SK-N-MC (cell line): ENCODE measurements at regions not wholly inside any gene's neighbourhood (a gene's known extent, or its start where the extent isn't known, plus 50 kb on each side); places are given as distances from the start of the nearest gene placed in this dataset.

ENCODE experiments used
- DNase-seq: peaks from one replicate; pipeline ENCODE4 v3.0.0-alpha.2; 2011; ENCODE audit warnings: low read depth, low spot score
- H3K27ac ChIP-seq: fragments of 200-600 bp; sonication (generic); 2 replicates; pipeline ENCODE4 v1.5.1; 2016; ENCODE audit warnings: mixed run types
- H3K36me3 ChIP-seq: fragments of 200-600 bp; sonication (generic); 2 replicates; pipeline ENCODE4 v1.6.1; 2017; ENCODE audit warnings: antibody characterized with exemption, low read length, mixed read lengths; ENCODE audit not compliant: insufficient read depth
- H3K4me3 ChIP-seq: fragments of 200-600 bp; sonication (generic); 2 replicates; pipeline ENCODE4 v1.5.1; 2016
- H3K9ac ChIP-seq: fragments of 200-600 bp; sonication (generic); 2 replicates; pipeline ENCODE4 v1.8.0; 2017; ENCODE audit warnings: mixed run types, mixed read lengths; ENCODE audit not compliant: insufficient read length
- H3K9me3 ChIP-seq: fragments of 200-600 bp; sonication (generic); 2 replicates; pipeline ENCODE4 v1.6.1; 2017; ENCODE audit warnings: low read depth, mild to moderate bottlenecking, antibody characterized with exemption, low read length, moderate library complexity, mixed read lengths
- EZH2 ChIP-seq: fragments of 200-600 bp; sonication (generic); IDR thresholded peaks from one replicate; pipeline ENCODE4 v1.6.1; 2017; ENCODE audit warnings: antibody characterized with exemption
- FOXP2 ChIP-seq: optimal IDR thresholded peaks from 2 replicates; pipeline ENCODE3; 2011; ENCODE audit warnings: mild to moderate bottlenecking, moderate library complexity; ENCODE audit not compliant: insufficient read depth; ENCODE audit errors: extremely low read length, control extremely low read depth
- POLR2AphosphoS5 ChIP-seq: IDR thresholded peaks from 2 replicates; pipeline ENCODE4 v1.6.1; 2012; ENCODE audit warnings: mild to moderate bottlenecking, low read depth, low read length, borderline replicate concordance

DNA sequence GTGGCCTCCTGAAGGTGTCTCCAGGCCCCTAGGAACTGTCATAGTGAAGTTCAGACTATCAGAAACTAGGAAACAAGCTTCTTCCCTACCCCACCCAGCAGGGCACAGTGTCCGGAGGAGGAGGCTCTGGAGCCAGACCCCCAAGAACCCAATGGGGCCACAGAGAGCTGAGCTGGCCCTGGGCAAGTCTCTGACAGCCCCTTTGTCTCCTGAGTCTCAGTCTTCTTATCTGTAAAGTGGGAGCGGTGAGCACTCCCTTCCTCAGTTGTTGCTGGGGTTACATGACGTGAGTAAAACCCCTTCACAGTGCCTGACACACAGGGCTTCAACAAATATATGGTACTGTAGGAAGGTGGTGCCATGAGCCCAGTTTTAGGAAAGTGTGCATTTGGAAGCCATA lies 675.8 kb downstream of the MATN1 start:
- Histone ChIP-seq H3K9me3 (no peaks in the 10 kb centered on the region), H3K27ac (no peak overlapping the region), H3K36me3 (no peaks in the 10 kb centered on the region), H3K9ac (no peak overlapping the region), H3K4me3 (no peak overlapping the region)
- DNase-seq = no peak
- TF ChIP-seq POLR2AphosphoS5 = no peak
- TF ChIP-seq EZH2 = no peak
- TF ChIP-seq FOXP2 = no peak

DNA sequence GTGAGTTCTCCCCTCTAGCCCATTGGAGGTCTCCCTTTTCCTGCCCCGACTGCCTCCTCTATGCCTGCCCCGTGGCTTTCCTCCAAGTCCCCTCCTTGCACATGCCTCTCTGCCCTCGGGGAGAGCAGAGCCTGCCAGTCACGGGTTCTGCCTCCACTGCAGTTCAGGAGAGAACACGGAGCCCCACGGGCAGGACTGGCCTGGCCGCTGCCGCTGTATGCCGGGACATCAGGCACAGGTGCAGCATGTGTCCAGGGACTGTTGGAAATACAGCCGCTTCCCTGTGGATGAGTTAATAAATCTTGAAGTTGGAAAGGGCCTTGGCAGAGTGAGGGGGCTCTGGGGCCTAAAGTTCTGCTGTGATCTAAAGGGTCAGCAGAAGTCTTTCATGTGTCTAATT lies 676.6 kb downstream of the MATN1 start:
- Histone ChIP-seq H3K9me3 (no peaks in the 10 kb centered on the region), H3K36me3 (no peaks in the 10 kb centered on the region), H3K4me3 (no peak overlapping the region), H3K27ac (no peak overlapping the region), H3K9ac (no peak overlapping the region)
- TF ChIP-seq POLR2AphosphoS5 (no peak), FOXP2 (no peak), EZH2 (no peak)
- DNase-seq = no peak

DNA sequence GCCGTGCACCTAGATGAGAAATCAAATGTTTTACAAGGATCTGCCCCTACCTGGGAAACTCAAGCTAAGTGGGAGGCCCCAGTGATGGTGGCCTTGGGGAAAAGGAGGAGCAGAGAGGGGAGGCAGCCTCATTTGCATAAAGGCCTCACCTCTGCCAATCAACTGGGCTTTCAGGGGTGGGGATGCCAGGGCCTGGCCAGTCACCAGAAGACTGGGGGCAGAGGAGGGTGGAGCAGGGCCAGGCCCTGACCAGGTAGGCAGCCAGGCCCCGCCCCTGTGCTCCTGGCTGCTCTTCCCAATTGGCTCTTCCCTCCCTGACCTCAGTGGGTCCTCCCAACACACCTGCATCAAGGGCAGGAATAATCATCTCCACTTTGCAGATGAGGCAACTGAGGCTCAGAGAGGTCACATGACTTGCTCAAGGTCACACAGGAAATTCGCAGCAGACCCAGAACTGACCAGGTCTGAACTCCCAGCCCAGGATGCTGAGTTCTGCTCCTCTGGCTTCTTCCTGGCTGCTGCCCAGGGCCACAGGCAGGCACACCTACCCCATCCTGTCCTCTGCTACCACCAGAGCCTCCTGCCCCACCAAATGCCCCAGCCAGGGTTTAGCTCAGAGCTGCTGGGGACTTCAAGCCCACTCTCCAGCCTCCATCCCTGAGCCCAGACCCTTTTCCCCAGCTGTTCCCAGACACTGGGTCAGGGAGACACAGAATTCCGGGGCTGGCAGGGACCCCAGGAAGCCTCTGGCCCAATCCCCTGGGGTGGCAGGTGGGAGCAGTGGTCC lies 677.9 kb downstream of the MATN1 start:
- no peak overlapping the region for H3K4me3 ChIP-seq
- no peak for DNase-seq
- no peaks in the 10 kb centered on the region for H3K9me3 ChIP-seq
- TF ChIP-seq FOXP2 (no peak), POLR2AphosphoS5 (no peak), EZH2 (no peak)
- H3K36me3 ChIP-seq = no peaks in the 10 kb centered on the region
- H3K27ac ChIP-seq = no peak overlapping the region
- no peak overlapping the region for H3K9ac ChIP-seq

DNA sequence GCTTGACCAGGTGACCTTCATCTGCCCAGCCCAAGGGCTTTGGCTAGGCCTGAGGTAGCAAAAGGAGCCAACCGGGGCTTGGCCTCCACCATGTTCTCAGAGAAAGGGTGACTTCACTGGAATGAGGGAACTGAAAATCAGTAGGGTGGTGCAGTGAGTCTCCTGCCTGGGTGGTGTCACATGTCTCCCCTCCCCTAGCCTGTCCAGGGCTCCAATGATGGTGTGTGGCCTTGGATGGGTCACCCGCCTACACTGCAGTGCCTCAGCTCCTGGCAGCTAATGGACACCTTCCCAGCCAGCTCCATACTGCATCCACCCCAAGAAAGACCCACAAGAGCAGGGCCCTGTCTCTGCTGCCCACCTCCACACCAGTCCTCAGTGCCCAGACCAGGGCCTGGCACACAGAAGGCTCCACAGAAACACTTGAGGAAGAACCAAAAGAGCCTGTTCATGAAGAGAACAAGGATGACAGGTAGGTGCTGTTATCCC lies 678.7 kb downstream of the MATN1 start:
- no peak overlapping the region for H3K27ac ChIP-seq
- no peaks in the 10 kb centered on the region for H3K9me3 ChIP-seq
- no peak overlapping the region for H3K4me3 ChIP-seq
- H3K9ac ChIP-seq = no peak overlapping the region
- no peak for DNase-seq
- H3K36me3 ChIP-seq = no peaks in the 10 kb centered on the region
- TF ChIP-seq POLR2AphosphoS5 (no peak), FOXP2 (no peak), EZH2 (no peak)

DNA sequence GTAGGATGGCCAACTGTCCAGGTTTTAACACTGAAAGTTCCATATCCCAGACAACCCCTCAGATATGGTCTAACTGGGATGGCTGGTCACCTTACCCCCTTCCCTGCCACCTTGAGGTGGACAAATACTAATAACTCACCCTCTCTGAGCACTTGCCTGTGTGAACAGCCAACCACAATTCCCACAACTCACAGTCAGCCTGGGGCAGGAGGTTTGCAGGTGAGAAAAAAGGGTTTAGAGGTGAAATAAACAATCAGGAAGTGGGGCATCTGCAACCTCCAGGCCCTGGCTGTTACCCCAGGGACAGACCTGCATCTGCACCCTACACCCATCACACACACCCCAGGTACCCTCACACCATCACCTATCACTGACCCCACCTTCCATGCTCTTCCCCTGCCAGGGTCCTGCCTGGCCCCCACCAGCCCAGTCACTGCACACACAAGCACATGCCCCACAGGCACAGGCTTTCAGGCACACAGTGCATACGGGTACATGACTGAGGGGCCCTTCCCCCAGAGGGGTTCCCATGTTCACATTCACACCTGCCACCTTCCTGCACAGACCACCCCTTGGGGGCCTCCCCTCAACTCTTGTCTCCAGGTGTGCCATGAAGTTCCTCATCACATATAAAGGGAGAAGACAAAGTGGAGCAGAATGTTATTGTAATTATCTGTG lies 679.5 kb downstream of the MATN1 start:
- TF ChIP-seq POLR2AphosphoS5 (no peak), FOXP2 (no peak), EZH2 (no peak)
- H3K4me3 ChIP-seq = no peak overlapping the region
- no peaks in the 10 kb centered on the region for H3K36me3 ChIP-seq
- no peak for DNase-seq
- no peak overlapping the region for H3K9ac ChIP-seq
- no peak overlapping the region for H3K27ac ChIP-seq
- no peaks in the 10 kb centered on the region for H3K9me3 ChIP-seq

DNA sequence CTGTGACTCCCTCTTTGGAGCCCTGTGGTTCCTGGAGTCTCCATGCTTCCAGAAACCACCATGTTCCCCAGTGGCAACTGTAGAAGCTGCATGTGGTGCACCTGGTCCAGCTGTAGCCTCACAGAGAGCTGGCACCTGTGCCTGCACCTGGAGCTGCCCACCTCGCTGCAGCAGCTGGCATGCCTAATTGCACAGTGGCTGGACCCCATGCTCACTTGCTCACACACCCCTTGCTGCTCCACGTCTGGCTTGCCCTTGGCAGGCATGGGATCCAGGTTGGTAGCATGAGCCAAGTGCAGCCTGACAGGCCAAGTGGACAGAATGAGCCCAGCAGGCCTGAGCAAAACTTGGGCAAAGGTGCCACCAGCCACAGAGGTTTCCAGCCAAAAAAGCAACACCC lies 680.1 kb downstream of the MATN1 start:
- Histone ChIP-seq H3K27ac (no peak overlapping the region), H3K36me3 (no peaks in the 10 kb centered on the region), H3K9ac (no peak overlapping the region), H3K9me3 (no peaks in the 10 kb centered on the region), H3K4me3 (no peak overlapping the region)
- TF ChIP-seq POLR2AphosphoS5 (no peak), FOXP2 (no peak), EZH2 (no peak)
- DNase-seq = no peak

DNA sequence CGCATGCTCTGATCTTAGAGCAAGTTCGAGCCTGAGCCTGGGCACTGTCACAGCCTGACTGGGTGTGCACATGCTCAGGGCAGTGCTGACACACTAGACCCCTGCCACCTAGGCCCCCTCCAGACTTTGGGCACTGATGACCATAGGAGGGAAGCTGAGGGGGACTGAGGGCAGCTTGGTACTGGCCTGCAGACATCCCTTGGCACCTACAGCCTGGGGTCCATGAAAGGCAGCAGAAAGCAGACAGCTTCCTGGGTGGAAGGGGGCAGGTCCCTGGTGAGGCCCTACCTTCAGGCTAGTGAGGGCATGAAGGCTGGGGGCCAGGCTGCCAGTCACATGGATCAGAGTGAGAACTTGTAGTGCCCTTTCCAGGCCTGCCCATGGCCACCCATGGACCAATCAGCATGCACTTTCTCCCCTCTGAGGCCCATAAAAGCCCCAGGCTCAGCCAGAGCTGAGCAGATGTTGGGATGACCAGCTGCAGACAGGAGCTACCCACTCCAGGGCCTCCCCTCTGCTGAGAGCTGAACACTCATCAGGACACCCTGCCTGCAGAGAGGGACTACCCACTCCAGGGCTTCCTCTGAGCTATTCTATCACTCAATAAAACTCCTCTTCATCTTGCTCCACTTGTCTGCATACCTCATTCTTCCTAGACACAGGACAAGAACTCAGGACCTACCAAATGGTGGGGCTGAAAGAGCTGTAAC lies 680.8 kb downstream of the MATN1 start:
- Histone ChIP-seq H3K27ac (no peak overlapping the region), H3K36me3 (no peaks in the 10 kb centered on the region), H3K4me3 (no peak overlapping the region), H3K9me3 (no peaks in the 10 kb centered on the region), H3K9ac (no peak overlapping the region)
- TF ChIP-seq POLR2AphosphoS5 (no peak), EZH2 (no peak), FOXP2 (no peak)
- no peak for DNase-seq

DNA sequence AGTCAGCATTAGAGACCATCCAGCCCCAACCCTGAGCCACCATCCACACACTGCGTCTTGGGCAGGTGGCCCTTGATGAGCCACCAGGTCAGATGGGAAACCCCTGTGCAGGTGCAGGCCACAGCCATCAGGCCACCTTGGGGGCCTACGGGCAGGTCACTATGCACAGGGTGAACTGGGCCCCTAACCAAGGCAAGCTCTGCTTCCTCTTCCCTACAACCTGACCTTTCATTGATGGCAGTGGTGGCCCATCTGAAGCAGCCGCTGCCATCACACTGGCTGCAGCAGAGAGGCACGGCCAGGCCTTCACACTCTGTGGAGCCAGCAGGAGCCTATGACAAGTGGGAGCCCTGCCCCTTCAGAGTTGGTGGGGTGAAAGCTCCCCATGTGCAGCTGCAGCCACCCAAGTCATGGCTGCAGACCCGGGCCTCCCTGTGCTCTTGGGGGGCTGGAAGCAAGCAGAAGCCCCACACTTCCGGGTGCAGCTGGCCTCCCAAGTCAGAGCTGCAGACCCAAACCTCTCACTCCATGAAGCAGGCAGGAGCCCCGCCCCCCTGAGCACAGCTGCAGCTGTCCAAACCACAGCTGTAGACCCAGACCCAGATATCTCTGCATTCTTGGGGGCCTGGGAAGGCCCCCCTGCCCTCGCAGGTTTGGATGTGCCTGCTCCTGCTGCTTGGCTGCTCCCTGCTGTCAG lies 681.5 kb downstream of the MATN1 start:
- no peak for DNase-seq
- Histone ChIP-seq H3K9me3 (no peaks in the 10 kb centered on the region), H3K36me3 (no peaks in the 10 kb centered on the region), H3K9ac (no peak overlapping the region), H3K27ac (no peak overlapping the region), H3K4me3 (no peak overlapping the region)
- TF ChIP-seq EZH2 = no peak
- TF ChIP-seq POLR2AphosphoS5 = no peak
